Common myeloid progenitor, CD34-positive (primary cell): ENCODE measurements at regions not wholly inside any gene's neighbourhood (a gene's known extent, or its start where the extent isn't known, plus 50 kb on each side); places are given as distances from the start of the nearest gene placed in this dataset.

Experiments used
- CTCF ChIA-PET: fragments of 350-600 bp; sonication (Branson Sonifier 250); formaldehyde crosslinking; loops from one replicate; lab custom pipeline; 2021; ENCODE audit warnings: antibody characterized with exemption; lab: Charles Lee
- POLR2A ChIA-PET: fragments of 350-600 bp; sonication (Branson Sonifier 250); formaldehyde crosslinking; loops from one replicate; lab custom pipeline; 2021; ENCODE audit warnings: antibody characterized with exemption; lab: Charles Lee
- DNase-seq, 3 donors: peaks; one replicate each; pipeline versions ENCODE4 v3.0.0 to v3.0.0-alpha.2; 2013
- H3K27ac ChIP-seq, 2 experiments: 1 replicate in 1 of 2; 2 replicates in 1 of 2; pipeline ENCODE4 v1.7.0; 2013; ENCODE audit warnings: inconsistent platforms in 2 of 2, low read length in 2 of 2, mild to moderate bottlenecking in 2 of 2, low read depth in 1 of 2, moderate library complexity in 1 of 2; ENCODE audit not compliant: severe bottlenecking in 2 of 2, insufficient read depth in 1 of 2, poor library complexity in 1 of 2
- H3K27me3 ChIP-seq, 5 experiments: replicated peaks in 2 of 5; 1 replicate in 3 of 5; 2 replicates in 2 of 5; pipeline versions ENCODE4 v1.6.1 to v1.7.0; 2013; ENCODE audit warnings: low read length in 4 of 5, mild to moderate bottlenecking in 2 of 5, moderate library complexity in 2 of 5, inconsistent platforms in 1 of 5; ENCODE audit not compliant: insufficient read depth in 5 of 5, control insufficient read depth in 4 of 5
- H3K36me3 ChIP-seq, 4 experiments: 1 replicate in 2 of 4; 2 replicates in 2 of 4; pipeline versions ENCODE4 v1.6.1 to v1.7.0; 2013; ENCODE audit warnings: low read length in 3 of 4, control low read depth in 1 of 4, mild to moderate bottlenecking in 1 of 4; ENCODE audit not compliant: control insufficient read depth in 4 of 4, insufficient read depth in 4 of 4
- H3K4me1 ChIP-seq, 4 experiments: 1 replicate in 3 of 4; 2 replicates in 1 of 4; pipeline versions ENCODE4 v1.6.1 to v1.7.1; 2013; ENCODE audit warnings: low read length in 3 of 4, mild to moderate bottlenecking in 3 of 4, control low read depth in 1 of 4, inconsistent platforms in 1 of 4, moderate library complexity in 1 of 4; ENCODE audit not compliant: control insufficient read depth in 4 of 4, insufficient read depth in 4 of 4; ENCODE audit errors: control extremely low read depth in 1 of 4
- H3K4me3 ChIP-seq, 7 experiments: 1 replicate in 4 of 7; 2 replicates in 3 of 7; pipeline versions ENCODE4 v1.5.1 to v1.7.0; 2013; ENCODE audit warnings: mild to moderate bottlenecking in 7 of 7, low read length in 6 of 7, moderate library complexity in 6 of 7, inconsistent platforms in 2 of 7, low read depth in 2 of 7, control low read depth in 1 of 7; ENCODE audit not compliant: insufficient read depth in 4 of 7, control insufficient read depth in 1 of 7; ENCODE audit errors: extremely low read depth in 1 of 7
- H3K9me3 ChIP-seq, 5 experiments: 1 replicate in 4 of 5; 2 replicates in 1 of 5; pipeline versions ENCODE4 v1.6.1 to v1.7.1; 2013; ENCODE audit warnings: low read length in 4 of 5, mild to moderate bottlenecking in 2 of 5, inconsistent platforms in 1 of 5, low read depth in 1 of 5, moderate library complexity in 1 of 5; ENCODE audit not compliant: control insufficient read depth in 4 of 5, insufficient read depth in 2 of 5; ENCODE audit errors: control extremely low read depth in 1 of 5
- WGBS: methylation state at CpG from one replicate; pipeline ENCODE4 v1.1.5; 2013; ENCODE audit not compliant: insufficient coverage; 5-methylcytosine and 5-hydroxymethylcytosine counted together

DNA sequence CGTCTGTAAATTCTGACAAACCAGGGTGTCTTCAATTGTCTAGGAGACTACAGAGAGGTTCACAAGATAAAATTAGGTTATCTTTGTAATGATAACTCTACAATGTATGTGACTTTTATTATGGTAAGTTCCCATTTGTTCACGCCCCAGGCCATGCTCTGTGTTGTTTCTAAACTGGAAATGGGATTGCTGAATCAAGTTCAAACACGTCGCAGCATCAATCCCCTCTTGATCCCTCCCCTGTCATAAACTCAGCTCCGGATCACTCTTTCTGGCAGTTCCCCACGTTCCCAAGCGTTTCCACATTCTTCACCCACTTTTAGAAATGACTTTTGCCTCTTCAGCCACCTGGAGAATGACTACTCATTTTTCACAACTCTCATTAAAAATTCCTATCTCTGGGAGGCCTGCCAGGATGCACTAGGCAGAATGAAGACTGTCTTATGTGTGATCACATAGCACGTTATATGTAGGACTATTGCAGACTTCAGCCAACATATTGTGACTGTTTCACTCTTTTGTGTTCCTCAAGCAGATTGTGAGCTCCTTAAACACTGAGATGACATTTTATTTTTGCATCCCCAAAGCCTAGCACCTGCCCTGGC is 1124.2 kb upstream of the WWC1 start:
- 82% methylated on average over 7 of the region's 8 CpGs for WGBS
- ChIA-PET POLR2A (no interaction called here), CTCF (no interaction called here)
- Histone ChIP-seq H3K27ac (no peak overlapping the region), H3K27me3 (no peaks in the 10 kb centered on the region), H3K4me1 (no peaks in the 10 kb centered on the region), H3K9me3 (no peaks in the 10 kb centered on the region), H3K36me3 (no peaks in the 10 kb centered on the region), H3K4me3 (no peak overlapping the region)
- DNase-seq, result no peak

DNA sequence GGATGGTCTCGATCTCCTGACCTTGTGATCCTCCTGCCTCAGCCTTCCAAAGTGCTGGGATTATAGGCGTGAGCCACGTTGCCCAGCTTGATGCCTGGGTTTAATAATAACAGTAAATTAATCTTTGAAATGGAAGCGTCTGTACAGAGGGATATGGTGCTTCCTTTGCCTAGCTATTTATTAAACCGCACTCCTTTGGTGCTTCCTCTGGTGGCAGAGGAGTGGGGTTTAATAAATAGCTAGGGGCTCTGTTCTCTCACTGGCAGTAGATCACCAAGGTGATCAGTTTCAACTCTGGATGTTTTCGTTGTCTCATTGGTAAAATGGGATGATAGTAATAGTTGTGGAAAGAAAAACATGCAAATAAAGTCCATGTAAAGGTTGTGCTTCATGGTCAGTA is 1122.5 kb upstream of the WWC1 start:
- 100% methylated on average over 3 of the region's 6 CpGs for WGBS
- peaks cover 0 to 2% (median 0%) of the 10 kb centered on the region in 4 experiments for H3K4me1 ChIP-seq
- ChIA-PET CTCF (no interaction called here), POLR2A (no interaction called here)
- H3K27ac ChIP-seq, result no peak overlapping the region
- DNase-seq, result no peak
- H3K36me3 ChIP-seq, result no peaks in the 10 kb centered on the region
- no peaks in the 10 kb centered on the region for H3K9me3 ChIP-seq
- H3K4me3 ChIP-seq, result no peak overlapping the region
- no peaks in the 10 kb centered on the region for H3K27me3 ChIP-seq

DNA sequence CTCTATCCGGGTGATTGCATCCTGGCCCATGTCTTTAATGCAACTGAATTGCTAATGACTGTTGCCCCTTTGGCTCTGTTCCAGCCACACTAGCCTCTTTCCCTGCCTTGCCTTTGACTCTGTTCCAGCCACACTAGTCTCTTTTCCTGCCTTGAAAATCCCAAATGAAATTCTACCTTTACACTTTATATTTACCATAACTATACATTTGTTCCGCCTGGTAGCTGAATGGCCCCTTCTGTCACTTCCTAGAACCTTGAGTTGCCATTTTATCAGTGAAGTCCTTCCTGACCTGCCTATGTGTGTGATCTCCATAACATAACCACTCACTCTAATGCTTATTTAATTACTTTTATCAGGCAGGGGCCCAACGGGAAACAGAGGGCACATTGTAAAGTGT is 1120.4 kb upstream of the WWC1 start:
- CTCF ChIA-PET, result no interaction called here

DNA sequence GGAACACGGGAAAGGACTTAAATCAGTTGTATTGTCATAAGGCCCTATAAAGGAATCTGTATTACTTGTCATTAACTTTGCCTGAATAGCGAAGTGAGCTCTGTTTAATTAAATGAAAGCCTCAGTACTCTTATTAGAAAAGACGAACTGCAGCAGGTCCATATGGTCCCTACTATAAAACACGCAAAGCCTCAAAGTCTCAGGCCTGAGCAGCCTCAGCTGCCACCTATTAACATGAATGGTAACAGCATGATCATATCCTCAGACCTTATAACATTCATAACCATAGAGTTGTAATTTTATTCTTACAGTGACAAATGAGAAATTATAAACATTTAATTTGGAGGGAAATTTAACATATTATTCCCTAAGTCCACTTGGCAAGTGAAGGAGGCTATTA is 1113.7 kb upstream of the WWC1 start:
- ChIA-PET CTCF (no interaction called here), POLR2A (no interaction called here)
- Histone ChIP-seq H3K4me1 (peaks cover 0 to 2% (median 0%) of the 10 kb centered on the region in 4 experiments), H3K4me3 (no peak overlapping the region), H3K27me3 (no peaks in the 10 kb centered on the region), H3K9me3 (no peaks in the 10 kb centered on the region), H3K36me3 (no peaks in the 10 kb centered on the region), H3K27ac (no peak overlapping the region)
- no peak for DNase-seq
- 94% methylated on average over 3 of the region's 4 CpGs for WGBS

More for the DNA sequence above, 1120.4 kb upstream of the WWC1 start:
- Histone ChIP-seq H3K9me3 (no peaks in the 10 kb centered on the region), H3K4me3 (no peak overlapping the region), H3K36me3 (no peaks in the 10 kb centered on the region), H3K4me1 (peaks cover 0 to 2% (median 0%) of the 10 kb centered on the region in 4 experiments), H3K27ac (no peak overlapping the region), H3K27me3 (no peaks in the 10 kb centered on the region)
- no peak for DNase-seq
- WGBS, result 100% methylated on average over 2 of the region's 3 CpGs
- POLR2A ChIA-PET, result no interaction called here

DNA sequence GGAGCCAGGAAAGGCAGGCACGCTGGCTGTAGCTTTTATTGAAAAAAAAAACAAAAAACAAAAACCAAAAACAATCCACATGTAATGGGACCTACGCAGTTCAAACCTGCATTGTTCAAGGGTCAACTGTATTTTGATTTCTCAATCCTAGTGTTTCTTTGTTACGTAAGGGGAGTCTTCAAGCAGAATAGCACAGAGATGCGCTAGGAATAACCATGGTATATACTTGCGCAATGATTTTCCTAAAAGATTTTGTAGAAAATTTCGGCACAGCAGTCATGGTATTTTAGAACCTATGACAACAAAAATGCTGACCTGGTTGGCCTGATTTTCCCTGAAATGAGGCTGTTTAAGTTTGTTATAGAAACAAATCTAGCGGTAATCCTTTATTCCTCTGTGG is 1110.5 kb upstream of the WWC1 start:
- no peaks in the 10 kb centered on the region for H3K36me3 ChIP-seq
- H3K4me3 ChIP-seq, result no peak overlapping the region
- H3K27ac ChIP-seq, result no peak overlapping the region
- no peak for DNase-seq
- POLR2A ChIA-PET, result no interaction called here
- CTCF ChIA-PET, result interaction anchor here (1.3 kb wide), 1 partner anchor 10 kb away, joined by 3 read pairs; no protein-coding TSS in a partner anchor
- no peaks in the 10 kb centered on the region for H3K4me1 ChIP-seq
- no peaks in the 10 kb centered on the region for H3K9me3 ChIP-seq
- 87% methylated on average over 5 of the region's 7 CpGs for WGBS
- H3K27me3 ChIP-seq, result no peaks in the 10 kb centered on the region

DNA sequence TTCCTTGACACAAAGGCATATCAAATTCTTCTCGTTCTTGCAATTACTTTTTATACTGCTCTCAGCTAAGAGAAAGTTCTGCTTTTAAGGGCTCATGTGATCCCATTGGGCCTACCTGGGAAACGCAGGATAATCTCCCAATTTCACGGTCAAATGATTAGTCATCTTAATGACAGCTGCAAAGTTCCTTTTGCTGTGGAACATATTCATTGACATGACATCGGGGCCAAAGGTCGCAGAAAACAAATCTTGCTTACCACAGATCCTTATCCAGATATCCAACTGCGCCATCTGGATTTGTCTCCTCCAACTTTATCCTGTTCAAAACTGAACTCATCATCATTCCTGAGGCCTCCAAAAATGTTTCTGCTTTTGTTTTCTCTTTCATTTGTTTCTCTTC is 1085.6 kb upstream of the WWC1 start:
- H3K36me3 ChIP-seq, result no peaks in the 10 kb centered on the region
- ChIA-PET POLR2A (no interaction called here), CTCF (interaction anchor here (1.6 kb wide), 1 partner anchor 8 kb away, joined by 3 read pairs; no protein-coding TSS in a partner anchor)
- no peaks in the 10 kb centered on the region for H3K9me3 ChIP-seq
- no peaks in the 10 kb centered on the region for H3K27me3 ChIP-seq
- no peak overlapping the region for H3K4me3 ChIP-seq
- no peaks in the 10 kb centered on the region for H3K4me1 ChIP-seq
- 100% methylated on average over 6 of the region's 6 CpGs for WGBS
- no peak for DNase-seq
- no peak overlapping the region for H3K27ac ChIP-seq

DNA sequence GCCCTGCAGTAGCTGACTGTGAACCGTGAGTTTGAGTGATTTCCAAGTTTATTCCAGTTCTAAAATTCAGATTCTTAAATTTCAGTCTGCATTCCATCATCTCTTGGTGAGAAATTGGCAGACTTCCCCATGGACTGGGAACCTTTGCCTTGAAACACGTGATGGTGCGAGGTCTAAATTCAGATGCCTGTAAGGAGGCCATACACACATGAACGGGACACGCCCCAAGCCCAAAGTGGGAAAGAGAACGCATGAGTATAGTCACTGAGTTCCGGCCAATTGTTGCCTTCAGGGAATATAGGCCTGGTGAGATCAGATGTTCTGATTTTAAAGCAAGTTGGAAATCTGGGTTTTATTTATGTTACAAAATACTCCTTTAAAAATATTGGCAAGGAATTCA is 1084.4 kb upstream of the WWC1 start:
- H3K9me3 ChIP-seq, result no peaks in the 10 kb centered on the region
- no peak overlapping the region for H3K4me3 ChIP-seq
- H3K27me3 ChIP-seq, result no peaks in the 10 kb centered on the region
- no peak overlapping the region for H3K27ac ChIP-seq
- WGBS, result 92% methylated on average over 6 of the region's 7 CpGs
- no peaks in the 10 kb centered on the region for H3K4me1 ChIP-seq
- ChIA-PET POLR2A (no interaction called here), CTCF (no interaction called here)
- H3K36me3 ChIP-seq, result no peaks in the 10 kb centered on the region
- DNase-seq, result no peak
